ENCODE measurements at regions not wholly inside any gene's neighbourhood (a gene's known extent, or its start where the extent isn't known, plus 50 kb on each side); places are given as distances from the start of the nearest gene placed in this dataset.

DNA sequence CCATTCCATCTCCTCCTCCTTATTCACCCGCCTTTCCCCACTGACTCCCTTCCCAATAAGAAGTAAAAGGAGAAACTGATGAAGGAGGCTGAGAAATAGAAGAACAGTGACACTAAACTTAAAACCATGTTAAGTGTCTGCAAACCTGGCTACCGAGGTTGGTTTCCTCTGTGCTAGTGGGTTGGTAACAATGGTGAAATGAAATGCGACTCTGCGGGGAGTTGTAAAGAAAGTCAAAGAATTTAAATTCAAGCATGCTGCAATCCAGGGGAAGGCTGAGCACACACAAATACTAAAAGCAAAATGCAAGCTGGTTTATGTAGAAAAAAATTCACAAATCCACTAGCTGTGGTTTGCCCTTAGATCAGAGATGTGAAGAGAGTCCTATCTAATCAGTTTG lies 155.2 kb upstream of the PDE10A start:
- no peak for TF ChIP-seq CTCF (IDR thresholded peaks at IDR 0.05; ENCODE audit: low read depth, low read length)
- TF ChIP-seq EZH2phosphoT487 (IDR thresholded peaks at IDR 0.05; ENCODE audit: low read depth): no peak

Measured in OCI-LY3 (cell line).